Smooth muscle cell (in vitro differentiated cells): ENCODE measurements at regions not wholly inside any gene's neighbourhood (a gene's known extent, or its start where the extent isn't known, plus 50 kb on each side); places are given as distances from the start of the nearest gene placed in this dataset.
"Not testable (repeated sequence)": the region's sequence is repeated elsewhere in the genome, so short reads cannot be mapped to it uniquely, and the experiment has no call there.

Experiments
- DNase-seq: peaks from one replicate; lab custom pipeline; 2025; ENCODE audit not compliant: unreplicated experiment; lab: John Stamatoyannopoulos, UW
- H2AFZ ChIP-seq: fragments of 200-600 bp; sonication (generic); 2 replicates; pipeline ENCODE4 v1.6.0; 2016; ENCODE audit warnings: antibody characterized with exemption, low read depth, mild to moderate bottlenecking
- H3F3A ChIP-seq: fragments of 200-600 bp; sonication (generic); 2 replicates; pipeline ENCODE4 v1.6.0; 2017; ENCODE audit warnings: antibody characterized with exemption, low read depth
- H3K27ac ChIP-seq: fragments of 200-600 bp; sonication (generic); 2 replicates; pipeline ENCODE4 v1.5.1; 2016; ENCODE audit warnings: low read depth, mild to moderate bottlenecking
- H3K27me3 ChIP-seq: fragments of 200-600 bp; sonication (generic); 2 replicates; pipeline ENCODE4 v1.6.1; 2016; ENCODE audit warnings: low read depth, mild to moderate bottlenecking
- H3K36me3 ChIP-seq: fragments of 200-600 bp; sonication (generic); 2 replicates; pipeline ENCODE4 v1.5.1; 2016; ENCODE audit warnings: low read depth
- H3K4me1 ChIP-seq: fragments of 200-600 bp; sonication (generic); 2 replicates; pipeline ENCODE4 v1.5.1; 2016; ENCODE audit warnings: low read depth
- H3K4me2 ChIP-seq: fragments of 200-600 bp; sonication (generic); 2 replicates; pipeline ENCODE4 v1.6.0; 2016; ENCODE audit warnings: mild to moderate bottlenecking
- H3K4me3 ChIP-seq: fragments of 200-600 bp; sonication (generic); 2 replicates; pipeline ENCODE4 v1.5.1; 2016; ENCODE audit warnings: mild to moderate bottlenecking
- H3K79me2 ChIP-seq: fragments of 200-600 bp; sonication (generic); 2 replicates; pipeline ENCODE4 v1.6.0; 2016; ENCODE audit warnings: low read depth, mild to moderate bottlenecking
- H3K9ac ChIP-seq: fragments of 200-600 bp; sonication (generic); 2 replicates; pipeline ENCODE4 v1.6.0; 2016; ENCODE audit warnings: low read depth
- H3K9me3 ChIP-seq: fragments of 200-600 bp; sonication (generic); replicated peaks from 2 replicates; pipeline ENCODE4 v1.5.1; 2016; ENCODE audit warnings: low read depth
- H4K20me1 ChIP-seq: fragments of 200-600 bp; sonication (generic); 2 replicates; pipeline ENCODE4 v1.6.0; 2016; ENCODE audit warnings: low read depth
- CTCF ChIP-seq: fragments of 200-600 bp; sonication (generic); IDR thresholded peaks from 2 replicates; pipeline ENCODE4 v1.5.1; 2017; ENCODE audit warnings: borderline replicate concordance, mild to moderate bottlenecking, antibody characterized with exemption; ENCODE audit not compliant: insufficient read depth, poor library complexity, severe bottlenecking
- WGBS: methylation state at CpG from one replicate; pipeline ENCODE4 v1.1.7; 2016; ENCODE audit warnings: low lambda C conversion rate; 5-methylcytosine and 5-hydroxymethylcytosine counted together

GRCh38 chr3:64437131-64437530 is 211.9 kb upstream of the PRICKLE2 start:
- no peak for DNase-seq
- H3K27me3 ChIP-seq, result no peaks in the 10 kb centered on the region
- H3K36me3 ChIP-seq, result no peaks in the 10 kb centered on the region
- H2AFZ ChIP-seq, result no peak overlapping the region
- H3K9ac ChIP-seq, result no peak overlapping the region
- H3K27ac ChIP-seq, result no peak overlapping the region
- no peaks in the 10 kb centered on the region for H3K9me3 ChIP-seq
- H3K79me2 ChIP-seq, result no peaks in the 10 kb centered on the region
- H4K20me1 ChIP-seq, result peaks cover 3% of the 10 kb centered on the region
- WGBS, result 88% methylated on average over 5 of the region's 5 CpGs
- H3K4me3 ChIP-seq, result no peak overlapping the region
- H3K4me1 ChIP-seq, result peaks cover 6% of the 10 kb centered on the region
- no peak for TF ChIP-seq CTCF
- H3F3A ChIP-seq, result peaks cover 14% of the 10 kb centered on the region
- no peak overlapping the region for H3K4me2 ChIP-seq

- H3K27ac ChIP-seq, H3K36me3 ChIP-seq, H3K4me1 ChIP-seq, H4K20me1 ChIP-seq, H3K27me3 ChIP-seq, H3F3A ChIP-seq, H2AFZ ChIP-seq, H3K9me3 ChIP-seq, H3K4me3 ChIP-seq, H3K4me2 ChIP-seq, H3K79me2 ChIP-seq, H3K9ac ChIP-seq, DNase-seq: not testable (repeated sequence)
- 96% methylated on average over 2 of the region's 2 CpGs for WGBS
Observed at GRCh38 chr3:64435023-64435422, 209.8 kb upstream of the PRICKLE2 start.

- Histone ChIP-seq H3K4me1 (no peaks in the 10 kb centered on the region), H3F3A (no peaks in the 10 kb centered on the region), H2AFZ (no peak overlapping the region), H4K20me1 (peaks cover under 1% of the 10 kb centered on the region), H3K4me2 (no peak overlapping the region), H3K4me3 (no peak overlapping the region), H3K9ac (no peak overlapping the region), H3K79me2 (no peaks in the 10 kb centered on the region), H3K27ac (no peak overlapping the region), H3K27me3 (no peaks in the 10 kb centered on the region), H3K9me3 (no peaks in the 10 kb centered on the region), H3K36me3 (no peaks in the 10 kb centered on the region)
- 96% methylated on average over 3 of the region's 3 CpGs for WGBS
- DNase-seq, result no peak
- no peak for TF ChIP-seq CTCF
Observed at GRCh38 chr3:64432870-64433269, 207.6 kb upstream of the PRICKLE2 start.

- no peaks in the 10 kb centered on the region for H3K4me1 ChIP-seq
- no peak for TF ChIP-seq CTCF
- no peak overlapping the region for H3K4me3 ChIP-seq
- H3K36me3 ChIP-seq, result no peaks in the 10 kb centered on the region
- no peak overlapping the region for H3K9ac ChIP-seq
- H3K79me2 ChIP-seq, result no peaks in the 10 kb centered on the region
- WGBS, result 60% methylated on average over 6 of the region's 6 CpGs
- no peak overlapping the region for H3K27ac ChIP-seq
- no peaks in the 10 kb centered on the region for H3F3A ChIP-seq
- H3K27me3 ChIP-seq, result no peaks in the 10 kb centered on the region
- H2AFZ ChIP-seq, result no peak overlapping the region
- no peaks in the 10 kb centered on the region for H3K9me3 ChIP-seq
- DNase-seq, result no peak
- no peaks in the 10 kb centered on the region for H4K20me1 ChIP-seq
- H3K4me2 ChIP-seq, result no peak overlapping the region
Observed at GRCh38 chr3:64431526-64432091, 206.3 kb upstream of the PRICKLE2 start.
